SK-N-SH (cell line): ENCODE measurements at regions not wholly inside any gene's neighbourhood (a gene's known extent, or its start where the extent isn't known, plus 50 kb on each side); places are given as distances from the start of the nearest gene placed in this dataset.

Source experiments
- CTCF ChIA-PET: fragments of 300-600, 350-600 bp; formaldehyde crosslinking; extraction: SDS; loops from one replicate; lab custom pipeline; 2021; lab: Yijun Ruan, JAX
- POLR2A ChIA-PET: fragments of 350-600 bp; sonication (Branson Sonifier 250); formaldehyde crosslinking; extraction: SDS; loops from one replicate; lab custom pipeline; 2020; ENCODE audit warnings: antibody characterized with exemption, inconsistent platforms; lab: Yijun Ruan, JAX
- DNase-seq: peaks from one replicate; pipeline ENCODE4 v3.0.0; 2012
- H2AFZ ChIP-seq: fragments of 200-600 bp; sonication (generic); 2 replicates; pipeline ENCODE4 v1.8.1; 2016; ENCODE audit warnings: antibody characterized with exemption, mild to moderate bottlenecking, low read depth
- H3F3A ChIP-seq: fragments of 200-600 bp; sonication (generic); replicated peaks from 2 replicates; pipeline ENCODE3; 2016; ENCODE audit warnings: antibody characterized with exemption, mild to moderate bottlenecking; ENCODE audit not compliant: insufficient read depth
- H3K27ac ChIP-seq, 2 experiments: fragments of 200-500 bp in 1 of 2; fragments of 200-600 bp in 1 of 2; sonication (Bioruptor generic) in 1 of 2; sonication (generic), shearing (Covaris generic) in 1 of 2; 2 replicates each; pipeline versions ENCODE4 v1.5.1 to v1.6.1; 2014 to 2016; ENCODE audit warnings: low read depth in 2 of 2, inconsistent platforms in 1 of 2, low read length in 1 of 2, mild to moderate bottlenecking in 1 of 2, mixed read lengths in 1 of 2
- H3K27me3 ChIP-seq: fragments of 200-600 bp; sonication (generic), shearing (Covaris generic); 2 replicates; pipeline ENCODE4 v1.6.1; 2016; ENCODE audit warnings: mixed run types; ENCODE audit not compliant: insufficient read depth
- H3K36me3 ChIP-seq, 2 experiments: fragments of 200-500 bp in 1 of 2; fragments of 200-600 bp in 1 of 2; sonication (Bioruptor generic) in 1 of 2; sonication (generic) in 1 of 2; replicated peaks in 1 of 2; 2 replicates each; pipeline versions ENCODE3 to v1.5.1; 2014 to 2016; ENCODE audit warnings: low read length in 1 of 2, mild to moderate bottlenecking in 1 of 2; ENCODE audit not compliant: insufficient read depth in 2 of 2, control insufficient read depth in 1 of 2
- H3K4me1 ChIP-seq, 2 experiments: fragments of 200-500 bp in 1 of 2; fragments of 200-600 bp in 1 of 2; sonication (Bioruptor generic) in 1 of 2; sonication (generic), shearing (Covaris generic) in 1 of 2; 2 replicates each; pipeline versions ENCODE4 v1.5.1 to v1.6.1; 2014 to 2016; ENCODE audit warnings: low read depth in 1 of 2, low read length in 1 of 2, mixed run types in 1 of 2; ENCODE audit not compliant: insufficient read depth in 2 of 2, control insufficient read depth in 1 of 2
- H3K4me2 ChIP-seq: fragments of 200-600 bp; sonication (generic), shearing (Covaris generic); 2 replicates; pipeline ENCODE4 v1.6.1; 2017; ENCODE audit warnings: mixed run types
- H3K4me3 ChIP-seq, 2 experiments: fragments of 200-500 bp in 1 of 2; fragments of 200-600 bp in 1 of 2; sonication (Bioruptor generic) in 1 of 2; sonication (generic), shearing (Covaris generic) in 1 of 2; 2 replicates each; pipeline versions ENCODE4 v1.5.1 to v1.8.1; 2014 to 2016; ENCODE audit warnings: low read depth in 2 of 2, inconsistent platforms in 1 of 2, low read length in 1 of 2, mild to moderate bottlenecking in 1 of 2, mixed read lengths in 1 of 2, moderate library complexity in 1 of 2
- H3K79me2 ChIP-seq: fragments of 200-600 bp; sonication (generic); 2 replicates; pipeline ENCODE4 v1.8.1; 2017; ENCODE audit warnings: mild to moderate bottlenecking; ENCODE audit not compliant: insufficient read depth
- H3K9ac ChIP-seq: fragments of 200-600 bp; sonication (generic); 2 replicates; pipeline ENCODE4 v1.6.1; 2017; ENCODE audit warnings: mixed run types
- H3K9me2 ChIP-seq: fragments of 200-600 bp; sonication (generic); 2 replicates; pipeline ENCODE4 v1.6.1; 2017; ENCODE audit warnings: mixed run types
- H3K9me3 ChIP-seq: fragments of 200-600 bp; sonication (generic); 2 replicates; pipeline ENCODE4 v1.6.1; 2017; ENCODE audit warnings: mixed run types, mild to moderate bottlenecking, moderate library complexity
- H4K20me1 ChIP-seq: fragments of 200-600 bp; sonication (generic); 2 replicates; pipeline ENCODE4 v1.6.1; 2017; ENCODE audit warnings: mild to moderate bottlenecking, mixed run types; ENCODE audit not compliant: insufficient read depth
- ELF1 ChIP-seq: IDR thresholded peaks from 2 replicates; pipeline ENCODE4 v1.4.0; 2012
- EP300 ChIP-seq, 2 experiments: IDR thresholded peaks; 2 replicates each; pipeline versions ENCODE4 v1.4.0 to v1.6.1; 2012; ENCODE audit warnings: borderline replicate concordance in 1 of 2, low read depth in 1 of 2, low read length in 1 of 2
- FOXJ3 ChIP-seq: sonication (generic); formaldehyde crosslinking; IDR thresholded peaks from 2 replicates; pipeline ENCODE4 v1.5.1; 2020; ENCODE audit warnings: mild to moderate bottlenecking, missing genetic modification reagents
- GABPA ChIP-seq: IDR thresholded peaks from 2 replicates; pipeline ENCODE4 v1.4.0; 2012; ENCODE audit warnings: low read depth, mild to moderate bottlenecking
- GATA2 ChIP-seq: sonication (generic); formaldehyde crosslinking; IDR thresholded peaks from 2 replicates; pipeline ENCODE4 v1.5.0; 2020; ENCODE audit warnings: mild to moderate bottlenecking, missing genetic modification reagents
- MEF2A ChIP-seq: IDR thresholded peaks from 2 replicates; pipeline ENCODE4 v1.4.0; 2012; ENCODE audit warnings: low read depth, borderline replicate concordance
- NFIC ChIP-seq: IDR thresholded peaks from 2 replicates; pipeline ENCODE4 v1.4.0; 2012; ENCODE audit warnings: borderline replicate concordance
- POLR2AphosphoS5 ChIP-seq: IDR thresholded peaks from 2 replicates; pipeline ENCODE4 v1.6.1; 2012; ENCODE audit warnings: low read depth, low read length
- RAD21 ChIP-seq: IDR thresholded peaks from 2 replicates; pipeline ENCODE4 v1.6.1; 2012; ENCODE audit warnings: mild to moderate bottlenecking, low read length
- RCOR1 ChIP-seq: fragments of 150-350 bp; IDR thresholded peaks from 2 replicates; pipeline ENCODE4 v1.6.1; 2017; ENCODE audit warnings: antibody characterized with exemption, low read length
- RFX5 ChIP-seq: IDR thresholded peaks from 2 replicates; pipeline ENCODE4 v1.6.1; 2012; ENCODE audit warnings: mild to moderate bottlenecking, improper control_type of control experiment, low read length
- SIN3A ChIP-seq: IDR thresholded peaks from 2 replicates; pipeline ENCODE4 v1.6.1; 2012; ENCODE audit warnings: low read depth, mild to moderate bottlenecking, low read length, moderate library complexity, borderline replicate concordance
- WGBS: methylation state at CpG from one replicate; pipeline ENCODE4 v1.1.6; 2017; ENCODE audit warnings: low lambda C conversion rate; 5-methylcytosine and 5-hydroxymethylcytosine counted together
- TF ChIP-seq, protein P1 (sequence below): IDR thresholded peaks from 2 replicates; pipeline ENCODE4 v1.6.1; 2012; ENCODE audit warnings: mild to moderate bottlenecking, low read depth, low read length, moderate library complexity
- TF ChIP-seq, protein P2 (sequence below): IDR thresholded peaks from 2 replicates; pipeline ENCODE4 v1.4.0; 2012; ENCODE audit warnings: low read depth
- TF ChIP-seq, protein P3 (sequence below): IDR thresholded peaks from 2 replicates; pipeline ENCODE4 v1.4.0; 2012; ENCODE audit warnings: low read depth, borderline replicate concordance

DNA sequence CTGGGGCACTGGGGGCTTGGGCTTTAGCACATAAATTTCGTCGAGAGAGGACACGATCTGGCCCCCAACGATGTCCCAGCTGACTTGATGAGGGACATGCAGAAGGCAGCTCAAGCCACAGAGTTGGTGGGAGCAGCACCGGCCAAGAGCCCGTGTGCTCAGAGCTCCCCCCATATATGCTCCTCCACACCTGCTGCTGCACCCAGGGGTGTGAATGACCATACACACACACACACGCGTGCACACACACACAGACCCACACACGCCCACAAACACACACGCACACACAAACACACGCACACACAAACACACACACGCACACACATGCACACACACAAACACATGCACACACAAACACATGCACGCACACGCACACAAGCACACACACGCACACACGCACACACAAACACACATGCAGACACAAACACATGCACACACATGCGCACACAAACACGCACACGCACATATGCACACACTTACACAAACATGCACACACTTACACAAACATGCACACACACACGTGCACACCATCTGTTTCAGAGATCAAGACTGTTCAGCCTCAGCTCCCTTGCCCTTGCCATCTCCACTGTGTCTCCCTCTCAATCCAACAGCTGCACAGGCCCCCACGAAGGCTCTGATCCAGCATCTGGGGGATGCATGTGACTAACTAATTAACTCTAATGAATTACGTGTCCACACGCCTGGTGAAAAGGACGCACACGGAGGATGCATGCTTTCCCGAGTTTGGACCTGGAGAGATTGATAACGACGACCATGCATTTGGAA, 85.6 kb upstream of the TNRC6C start (continued):
- TF ChIP-seq, protein P1, sequence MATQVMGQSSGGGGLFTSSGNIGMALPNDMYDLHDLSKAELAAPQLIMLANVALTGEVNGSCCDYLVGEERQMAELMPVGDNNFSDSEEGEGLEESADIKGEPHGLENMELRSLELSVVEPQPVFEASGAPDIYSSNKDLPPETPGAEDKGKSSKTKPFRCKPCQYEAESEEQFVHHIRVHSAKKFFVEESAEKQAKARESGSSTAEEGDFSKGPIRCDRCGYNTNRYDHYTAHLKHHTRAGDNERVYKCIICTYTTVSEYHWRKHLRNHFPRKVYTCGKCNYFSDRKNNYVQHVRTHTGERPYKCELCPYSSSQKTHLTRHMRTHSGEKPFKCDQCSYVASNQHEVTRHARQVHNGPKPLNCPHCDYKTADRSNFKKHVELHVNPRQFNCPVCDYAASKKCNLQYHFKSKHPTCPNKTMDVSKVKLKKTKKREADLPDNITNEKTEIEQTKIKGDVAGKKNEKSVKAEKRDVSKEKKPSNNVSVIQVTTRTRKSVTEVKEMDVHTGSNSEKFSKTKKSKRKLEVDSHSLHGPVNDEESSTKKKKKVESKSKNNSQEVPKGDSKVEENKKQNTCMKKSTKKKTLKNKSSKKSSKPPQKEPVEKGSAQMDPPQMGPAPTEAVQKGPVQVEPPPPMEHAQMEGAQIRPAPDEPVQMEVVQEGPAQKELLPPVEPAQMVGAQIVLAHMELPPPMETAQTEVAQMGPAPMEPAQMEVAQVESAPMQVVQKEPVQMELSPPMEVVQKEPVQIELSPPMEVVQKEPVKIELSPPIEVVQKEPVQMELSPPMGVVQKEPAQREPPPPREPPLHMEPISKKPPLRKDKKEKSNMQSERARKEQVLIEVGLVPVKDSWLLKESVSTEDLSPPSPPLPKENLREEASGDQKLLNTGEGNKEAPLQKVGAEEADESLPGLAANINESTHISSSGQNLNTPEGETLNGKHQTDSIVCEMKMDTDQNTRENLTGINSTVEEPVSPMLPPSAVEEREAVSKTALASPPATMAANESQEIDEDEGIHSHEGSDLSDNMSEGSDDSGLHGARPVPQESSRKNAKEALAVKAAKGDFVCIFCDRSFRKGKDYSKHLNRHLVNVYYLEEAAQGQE = no peak
- TF ChIP-seq ELF1 (no peak), RAD21 (peak; percentile 29; the same call in 1 of the 2 replicates), RCOR1 (no peak), SIN3A (no peak), FOXJ3 (CRISPR knock-in tag) (peak; percentile 96), POLR2AphosphoS5 (no peak)
- TF ChIP-seq, protein P2, sequence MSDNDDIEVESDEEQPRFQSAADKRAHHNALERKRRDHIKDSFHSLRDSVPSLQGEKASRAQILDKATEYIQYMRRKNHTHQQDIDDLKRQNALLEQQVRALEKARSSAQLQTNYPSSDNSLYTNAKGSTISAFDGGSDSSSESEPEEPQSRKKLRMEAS = no peak

DNA sequence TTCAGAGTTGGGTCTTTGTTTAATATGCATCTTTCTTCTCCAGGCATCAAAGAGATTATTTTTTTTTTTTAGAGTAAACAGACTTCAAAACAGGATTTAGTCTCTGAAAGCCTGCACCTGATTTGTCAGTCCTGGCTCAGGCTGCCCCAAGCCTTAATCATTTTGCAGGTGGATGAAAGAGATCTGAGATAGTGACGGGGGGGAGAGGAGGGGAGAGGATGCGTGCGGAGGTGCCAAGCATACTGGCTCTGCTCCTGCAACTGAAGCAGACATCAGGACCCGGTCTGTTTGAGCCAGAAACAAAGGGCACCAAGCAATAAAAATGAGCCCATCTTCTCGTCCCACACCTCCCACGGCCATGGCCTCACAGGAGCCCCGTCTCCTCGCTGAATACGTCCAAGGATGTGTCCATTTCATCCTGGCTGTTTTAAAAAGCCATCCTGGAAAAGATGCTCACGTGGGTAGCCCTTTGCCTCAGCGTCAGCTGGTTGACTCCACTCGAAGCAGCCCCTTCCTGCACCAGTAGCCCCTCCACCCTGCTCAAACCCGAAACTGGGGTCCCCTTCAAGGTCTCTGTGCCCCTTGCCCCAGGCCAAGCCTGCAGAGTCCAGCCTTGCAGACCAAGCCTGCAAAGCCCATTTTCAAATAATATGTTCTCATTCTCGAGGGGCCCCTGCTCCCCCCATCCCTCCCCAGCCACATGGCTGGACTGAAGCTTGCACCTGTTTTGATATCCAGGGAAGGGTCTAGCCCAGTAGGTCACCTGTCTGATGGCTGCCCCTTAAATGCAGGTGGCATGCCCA, 84.8 kb upstream of the TNRC6C start:
- Histone ChIP-seq H3K79me2 (no peaks in the 10 kb centered on the region), H3K4me1 (peaks cover 0 to 51% of the 10 kb centered on the region in 2 experiments; a peak in 2 of 4 replicates), H3K27ac (peak overlapping the region in 1 of 2 experiments; percentile 97; a peak in 2 of 4 replicates), H2AFZ (no peak overlapping the region), H4K20me1 (no peaks in the 10 kb centered on the region), H3K4me3 (no peak overlapping the region), H3K9me3 (no peaks in the 10 kb centered on the region), H3K9ac (no peak overlapping the region), H3K36me3 (no peaks in the 10 kb centered on the region), H3K27me3 (0 out of 2 replicates have a peak, but pooled peaks cover 12% of the 10 kb centered on the region), H3K9me2 (no peaks in the 10 kb centered on the region), H3F3A (no peaks in the 10 kb centered on the region), H3K4me2 (no peak overlapping the region)
- TF ChIP-seq EP300 (IDR thresholded peaks at IDR 0.05; ENCODE audit: borderline replicate concordance in 1 of 2, low read depth in 1 of 2, low read length in 1 of 2) = peak in 1 of 2 experiments; percentile 49; a peak in 1 of 4 replicates
- peak; percentile 35 for TF ChIP-seq RAD21
- TF ChIP-seq GABPA = no peak
- TF ChIP-seq, protein P3, sequence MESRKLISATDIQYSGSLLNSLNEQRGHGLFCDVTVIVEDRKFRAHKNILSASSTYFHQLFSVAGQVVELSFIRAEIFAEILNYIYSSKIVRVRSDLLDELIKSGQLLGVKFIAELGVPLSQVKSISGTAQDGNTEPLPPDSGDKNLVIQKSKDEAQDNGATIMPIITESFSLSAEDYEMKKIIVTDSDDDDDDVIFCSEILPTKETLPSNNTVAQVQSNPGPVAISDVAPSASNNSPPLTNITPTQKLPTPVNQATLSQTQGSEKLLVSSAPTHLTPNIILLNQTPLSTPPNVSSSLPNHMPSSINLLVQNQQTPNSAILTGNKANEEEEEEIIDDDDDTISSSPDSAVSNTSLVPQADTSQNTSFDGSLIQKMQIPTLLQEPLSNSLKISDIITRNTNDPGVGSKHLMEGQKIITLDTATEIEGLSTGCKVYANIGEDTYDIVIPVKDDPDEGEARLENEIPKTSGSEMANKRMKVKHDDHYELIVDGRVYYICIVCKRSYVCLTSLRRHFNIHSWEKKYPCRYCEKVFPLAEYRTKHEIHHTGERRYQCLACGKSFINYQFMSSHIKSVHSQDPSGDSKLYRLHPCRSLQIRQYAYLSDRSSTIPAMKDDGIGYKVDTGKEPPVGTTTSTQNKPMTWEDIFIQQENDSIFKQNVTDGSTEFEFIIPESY = no peak
- peak; percentile 98 for TF ChIP-seq GATA2 (CRISPR knock-in tag)
- TF ChIP-seq FOXJ3 (CRISPR knock-in tag) = peak; percentile 47; the same call in 1 of the 2 replicates
- no peak for TF ChIP-seq NFIC
- TF ChIP-seq MEF2A = no peak
- peak; percentile 72; the same call in 1 of the 2 replicates for TF ChIP-seq RFX5
- peak; percentile 63; the same call in 1 of the 2 replicates for TF ChIP-seq RCOR1
- 42% methylated on average over 14 of the region's 14 CpGs for WGBS
- DNase-seq = peak; percentile 84
- ChIA-PET CTCF (interaction anchor here (0.9 to 1.5 kb wide), 5 partner anchors 84 to 331 kb away, joined by 3 to 7 read pairs (median 4); partner anchors contain the start of gene TNRC6C), POLR2A (interaction anchor here (1.0 to 2.2 kb wide), 7 partner anchors 7 to 139 kb away, joined by 3 to 22 read pairs (median 6); partner anchors contain the start of gene TNRC6C)
